Lower leg skin (tissue), 3 donors: ENCODE measurements at regions not wholly inside any gene's neighbourhood (a gene's known extent, or its start where the extent isn't known, plus 50 kb on each side); places are given as distances from the start of the nearest gene placed in this dataset.

Source experiments
- POLR2A ChIP-seq, 2 donors: fragments of 450-650 bp; IDR thresholded peaks; one replicate each; pipeline ENCODE4 v1.6.1; 2016 to 2017; ENCODE audit warnings: antibody characterized with exemption in 2 of 2, mild to moderate bottlenecking in 1 of 2, moderate library complexity in 1 of 2
- TF ChIP-seq, protein P1 (sequence below), 3 donors: fragments of 450-650 bp; IDR thresholded peaks; one replicate each; pipeline ENCODE4 v1.5.1; 2016; ENCODE audit warnings: antibody characterized with exemption in 3 of 3, mild to moderate bottlenecking in 3 of 3, moderate library complexity in 2 of 3

DNA sequence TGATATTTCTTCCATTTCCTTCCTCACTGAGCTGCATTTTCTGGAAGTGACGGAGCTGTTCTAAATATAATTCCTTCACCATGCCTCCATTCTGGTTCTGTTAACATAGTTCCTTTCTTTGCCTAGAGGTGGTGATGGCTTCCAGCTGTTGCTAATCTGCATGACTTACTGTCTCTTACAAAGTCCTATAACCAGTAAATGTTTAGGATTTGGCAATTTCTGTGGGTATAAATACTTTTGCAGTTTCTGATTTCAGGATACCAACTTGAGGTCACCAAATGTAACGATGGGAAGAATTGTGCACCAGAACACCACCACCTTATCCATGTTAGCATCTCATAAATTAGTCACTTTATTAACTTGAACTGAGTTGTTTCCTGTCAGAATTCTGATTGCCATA lies 101.7 kb upstream of the FN1 start:
- TF ChIP-seq, protein P1, sequence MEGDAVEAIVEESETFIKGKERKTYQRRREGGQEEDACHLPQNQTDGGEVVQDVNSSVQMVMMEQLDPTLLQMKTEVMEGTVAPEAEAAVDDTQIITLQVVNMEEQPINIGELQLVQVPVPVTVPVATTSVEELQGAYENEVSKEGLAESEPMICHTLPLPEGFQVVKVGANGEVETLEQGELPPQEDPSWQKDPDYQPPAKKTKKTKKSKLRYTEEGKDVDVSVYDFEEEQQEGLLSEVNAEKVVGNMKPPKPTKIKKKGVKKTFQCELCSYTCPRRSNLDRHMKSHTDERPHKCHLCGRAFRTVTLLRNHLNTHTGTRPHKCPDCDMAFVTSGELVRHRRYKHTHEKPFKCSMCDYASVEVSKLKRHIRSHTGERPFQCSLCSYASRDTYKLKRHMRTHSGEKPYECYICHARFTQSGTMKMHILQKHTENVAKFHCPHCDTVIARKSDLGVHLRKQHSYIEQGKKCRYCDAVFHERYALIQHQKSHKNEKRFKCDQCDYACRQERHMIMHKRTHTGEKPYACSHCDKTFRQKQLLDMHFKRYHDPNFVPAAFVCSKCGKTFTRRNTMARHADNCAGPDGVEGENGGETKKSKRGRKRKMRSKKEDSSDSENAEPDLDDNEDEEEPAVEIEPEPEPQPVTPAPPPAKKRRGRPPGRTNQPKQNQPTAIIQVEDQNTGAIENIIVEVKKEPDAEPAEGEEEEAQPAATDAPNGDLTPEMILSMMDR (IDR thresholded peaks at IDR 0.05): no peak
- TF ChIP-seq POLR2A (IDR thresholded peaks at IDR 0.05): no peak
